ENCODE measurements at regions not wholly inside any gene's neighbourhood (a gene's known extent, or its start where the extent isn't known, plus 50 kb on each side); places are given as distances from the start of the nearest gene placed in this dataset.

GRCh38 chr6:134381959-134382358 is 64.0 kb upstream of the SGK1 start:
- in situ Hi-C loops (cut with MboI; ENCODE audit: low sequenced_read_pairs) = no loop called here

GRCh38 chr6:134379599-134379998 is 61.7 kb upstream of the SGK1 start:
- in situ Hi-C loops (cut with MboI; ENCODE audit: low sequenced_read_pairs) = no loop called here

GRCh38 chr6:134379076-134379475 is 61.2 kb upstream of the SGK1 start:
- in situ Hi-C loops (cut with MboI; ENCODE audit: low sequenced_read_pairs) = no loop called here

- in situ Hi-C loops (cut with MboI; ENCODE audit: low sequenced_read_pairs) = no loop called here
These were observed 60.5 kb upstream of the SGK1 start for GRCh38 chr6:134378426-134378825.

- in situ Hi-C loops (cut with MboI; ENCODE audit: low sequenced_read_pairs) = no loop called here
These were observed 58.9 kb upstream of the SGK1 start for GRCh38 chr6:134376785-134377184.

- in situ Hi-C loops (cut with MboI; ENCODE audit: low sequenced_read_pairs) = no loop called here
These were observed 57.3 kb upstream of the SGK1 start for GRCh38 chr6:134375220-134375580.

- in situ Hi-C loops (cut with MboI; ENCODE audit: low sequenced_read_pairs) = no loop called here
These were observed 56.7 kb upstream of the SGK1 start for GRCh38 chr6:134374491-134375219.

- in situ Hi-C loops (cut with MboI; ENCODE audit: low sequenced_read_pairs) = no loop called here
These were observed 56.1 kb upstream of the SGK1 start for GRCh38 chr6:134373993-134374392.

- in situ Hi-C loops (cut with MboI; ENCODE audit: low sequenced_read_pairs) = no loop called here
These were observed 55.5 kb upstream of the SGK1 start for GRCh38 chr6:134373282-134373922.

GRCh38 chr6:134372603-134373281 is 54.8 kb upstream of the SGK1 start:
- in situ Hi-C loops (cut with MboI; ENCODE audit: low sequenced_read_pairs) = no loop called here

GRCh38 chr6:134368670-134369069 is 50.8 kb upstream of the SGK1 start:
- in situ Hi-C loops (cut with MboI; ENCODE audit: low sequenced_read_pairs) = no loop called here

Measured in HL-60/S4 (cell line).